ENCODE measurements at regions not wholly inside any gene's neighbourhood (a gene's known extent, or its start where the extent isn't known, plus 50 kb on each side); places are given as distances from the start of the nearest gene placed in this dataset.

GRCh38 chr6:95448208-95448607 is 129.1 kb upstream of the MANEA start:
- Histone ChIP-seq H2AFZ (ENCODE audit: low read length) (no peak overlapping the region), H3K9ac (ENCODE audit: extremely low read depth, insufficient read length, low read length) (no peak overlapping the region), H4K5ac (ENCODE audit: insufficient read length, low read depth, low read length) (no peak overlapping the region), H3K9me3 (ENCODE audit: control insufficient read depth, low read depth, low read length) (no peaks in the 10 kb centered on the region), H3K79me2 (ENCODE audit: insufficient read depth, low read length) (no peaks in the 10 kb centered on the region), H4K91ac (ENCODE audit: insufficient read length, low read depth, low read length) (no peak overlapping the region), H3K18ac (ENCODE audit: insufficient read length, low read depth, low read length) (no peak overlapping the region), H2AK5ac (ENCODE audit: insufficient read length, low read length) (no peak overlapping the region), H2BK20ac (ENCODE audit: low read depth, low read length, poor library complexity, severe bottlenecking) (no peak overlapping the region), H3K27me3 (ENCODE audit: insufficient read depth, low read length) (no peaks in the 10 kb centered on the region), H2BK12ac (ENCODE audit: insufficient read length, low read depth, low read length) (no peak overlapping the region), H3K4me1 (ENCODE audit: insufficient read depth, low read length) (no peaks in the 10 kb centered on the region), H3K4me2 (ENCODE audit: insufficient read depth, insufficient read length, low read length) (no peak overlapping the region), H3K23me2 (ENCODE audit: insufficient read length, low read depth, low read length, poor library complexity, severe bottlenecking) (no peaks in the 10 kb centered on the region), H3K4ac (ENCODE audit: low read depth, low read length) (no peak overlapping the region), H4K8ac (replicated peaks; ENCODE audit: insufficient read length, low read depth, low read length) (no peak overlapping the region), H2BK120ac (ENCODE audit: low read depth, low read length, poor library complexity, severe bottlenecking) (no peak overlapping the region), H3K14ac (ENCODE audit: insufficient read depth, low read length) (no peak overlapping the region), H2BK15ac (ENCODE audit: low read depth, low read length) (no peak overlapping the region), H2BK5ac (ENCODE audit: insufficient read length, low read length) (no peak overlapping the region), H3K56ac (ENCODE audit: insufficient read length, low read depth, low read length) (no peak overlapping the region), H3T11ph (ENCODE audit: low read length) (no peak overlapping the region), H4K20me1 (ENCODE audit: control insufficient read depth, insufficient read depth, insufficient read length) (no peaks in the 10 kb centered on the region), H3K79me1 (ENCODE audit: insufficient read depth, low read depth, low read length, poor library complexity, severe bottlenecking) (no peaks in the 10 kb centered on the region), H3K23ac (ENCODE audit: insufficient read length, low read depth, low read length) (no peak overlapping the region), H3K27ac (ENCODE audit: insufficient read length, low read depth, low read length) (no peak overlapping the region)
- Mint-ChIP-seq H3K27ac (no peak overlapping the region), H3K27me3 (ENCODE audit: low read depth) (no peaks in the 10 kb centered on the region), H3K36me3 (ENCODE audit: insufficient read depth in 1 of 3, low read depth in 3 of 3) (peaks cover 0 to 2% (median 0%) of the 10 kb centered on the region in 3 experiments; a peak in 2 of 7 replicates), H3K4me3 (no peak overlapping the region), H3K4me1 (no peaks in the 10 kb centered on the region), H3K9me3 (peaks cover 3 to 4% of the 10 kb centered on the region in 2 experiments; a peak in 2 of 5 replicates)
- DNase-seq, result no peak
- no peak for TF ChIP-seq CTCF (conservative IDR thresholded peaks at IDR 0.05)
- whole genome bisulfite sequencing (ENCODE audit: extremely low coverage, insufficient read length, low lambda C conversion rate), result no CpG with 5 or more reads among the region's 4 CpGs

Measured in H9 (cell line).